ENCODE measurements at regions not wholly inside any gene's neighbourhood (a gene's known extent, or its start where the extent isn't known, plus 50 kb on each side); places are given as distances from the start of the nearest gene placed in this dataset.
A peak's percentile ranks its signal among the peaks of the same experiment; 100 is the strongest.

- ATAC-seq, result peak; percentile 99
- Histone ChIP-seq H3K4me1 (ENCODE audit: insufficient read depth, low read length) (peaks cover 49% of the 10 kb centered on the region), H3K27me3 (ENCODE audit: control insufficient read depth in 1 of 2, insufficient read depth in 2 of 2, low read length in 2 of 2) (no peaks in the 10 kb centered on the region), H3K4me2 (ENCODE audit: low read depth, low read length) (peak overlapping the region; percentile 65), H3K9me3 (ENCODE audit: low read length) (0 out of 2 replicates have a peak, but pooled peaks cover 8% of the 10 kb centered on the region), H3K9ac (ENCODE audit: insufficient read depth, low read depth, low read length) (peak overlapping the region; percentile 53; the same call in 1 of the 2 replicates), H3K79me2 (ENCODE audit: insufficient read depth, low read length) (no peaks in the 10 kb centered on the region), H3K27ac (ENCODE audit: extremely low read length, insufficient read depth, low read length) (peak overlapping the region; percentile 94), H3K36me3 (replicated peaks in 1 of 2; ENCODE audit: control insufficient read depth in 1 of 2, insufficient read depth in 2 of 2, low read length in 2 of 2) (no peaks in the 10 kb centered on the region), H4K20me1 (ENCODE audit: insufficient read depth, low read length) (no peaks in the 10 kb centered on the region), H2AFZ (ENCODE audit: low read length) (no peak overlapping the region), H3K4me3 (replicated peaks in 1 of 3; ENCODE audit: insufficient read depth in 1 of 3, low read depth in 2 of 3, low read length in 3 of 3) (peak overlapping the region in 1 of 3 experiments; percentile 6; a peak in 1 of 6 replicates)
- in situ Hi-C loops (cut with HindIII; ENCODE audit: extremely low pct_ligation_motif_present, low pct_unique_long_range_greater_than_20kb) (no loop called here), intact Hi-C loops (cut with micrococcal nuclease; ENCODE audit: unreplicated experiment) (loop anchor here (1.0 kb wide), 3 partner anchors 12 to 74 kb away; partner anchors contain the start of gene TMTC4)
- CTCF ChIA-PET (ENCODE audit: low intra/inter-chr PET ratio, low total read pairs), result no interaction called here
- 0% methylated on average over 1 of the region's 1 CpG for WGBS (ENCODE audit: low lambda C conversion rate)
- POLR2A ChIA-PET, result interaction anchor here (1.0 to 1.1 kb wide), 3 partner anchors 10 to 60 kb away, joined by 4 to 7 read pairs (median 6); partner anchors contain the start of gene TMTC4
- no TSS peak for BruUV-seq (replicated peaks)
- FAIRE-seq, result peak; percentile 79
- DNase-seq (ENCODE audit: low spot score), result peak; percentile 97
- TF ChIP-seq FOXP1 (IDR thresholded peaks at IDR 0.05) (peak; percentile 91), FOXP1 (CRISPR knock-in tag; IDR thresholded peaks at IDR 0.05) (peak; percentile 100), ARID2 (CRISPR knock-in tag; IDR thresholded peaks at IDR 0.05; ENCODE audit: borderline replicate concordance) (no peak), HMG20A (CRISPR knock-in tag; IDR thresholded peaks at IDR 0.05; ENCODE audit: borderline replicate concordance) (peak; percentile 96), ZNF614 (CRISPR knock-in tag; IDR thresholded peaks at IDR 0.05; ENCODE audit: borderline replicate concordance) (peak; percentile 81), ZNF256 (CRISPR knock-in tag; conservative IDR thresholded peaks at IDR 0.05) (no peak), HDAC6 (IDR thresholded peaks at IDR 0.05; ENCODE audit: low read depth, low read length) (no peak), PRDM4 (CRISPR knock-in tag; IDR thresholded peaks at IDR 0.05; ENCODE audit: borderline replicate concordance) (no peak), KDM4B (CRISPR knock-in tag; IDR thresholded peaks at IDR 0.05) (no peak), SOX5 (CRISPR knock-in tag; IDR thresholded peaks at IDR 0.05; ENCODE audit: borderline replicate concordance) (peak; percentile 95), ZNF678 (CRISPR knock-in tag; IDR thresholded peaks at IDR 0.05) (no peak), NR3C1 (CRISPR knock-in tag; IDR thresholded peaks at IDR 0.05) (no peak), ZBTB7B (CRISPR knock-in tag; IDR thresholded peaks at IDR 0.05) (peak; percentile 70; the same call in 1 of the 2 replicates), PLRG1 (conservative IDR thresholded peaks at IDR 0.05) (no peak), ZNF562 (CRISPR knock-in tag; IDR thresholded peaks at IDR 0.05; ENCODE audit: borderline replicate concordance) (no peak), RARG (CRISPR knock-in tag; IDR thresholded peaks at IDR 0.05; ENCODE audit: low read depth) (no peak), ZNF34 (CRISPR knock-in tag; IDR thresholded peaks at IDR 0.05; ENCODE audit: borderline replicate concordance) (no peak), MTA1 (CRISPR knock-in tag; IDR thresholded peaks at IDR 0.05; ENCODE audit: borderline replicate concordance) (no peak; the same call in 1 of the 2 replicates), SPEN (CRISPR knock-in tag; IDR thresholded peaks at IDR 0.05; ENCODE audit: low read depth) (no peak; the same call in 1 of the 2 replicates), IRX3 (CRISPR knock-in tag; IDR thresholded peaks at IDR 0.05; ENCODE audit: borderline replicate concordance, low read depth) (no peak), DNMT3B (CRISPR knock-in tag; conservative IDR thresholded peaks at IDR 0.05) (peak; percentile 60; the same call in 1 of the 2 replicates)
- TF ChIP-seq, protein P1, sequence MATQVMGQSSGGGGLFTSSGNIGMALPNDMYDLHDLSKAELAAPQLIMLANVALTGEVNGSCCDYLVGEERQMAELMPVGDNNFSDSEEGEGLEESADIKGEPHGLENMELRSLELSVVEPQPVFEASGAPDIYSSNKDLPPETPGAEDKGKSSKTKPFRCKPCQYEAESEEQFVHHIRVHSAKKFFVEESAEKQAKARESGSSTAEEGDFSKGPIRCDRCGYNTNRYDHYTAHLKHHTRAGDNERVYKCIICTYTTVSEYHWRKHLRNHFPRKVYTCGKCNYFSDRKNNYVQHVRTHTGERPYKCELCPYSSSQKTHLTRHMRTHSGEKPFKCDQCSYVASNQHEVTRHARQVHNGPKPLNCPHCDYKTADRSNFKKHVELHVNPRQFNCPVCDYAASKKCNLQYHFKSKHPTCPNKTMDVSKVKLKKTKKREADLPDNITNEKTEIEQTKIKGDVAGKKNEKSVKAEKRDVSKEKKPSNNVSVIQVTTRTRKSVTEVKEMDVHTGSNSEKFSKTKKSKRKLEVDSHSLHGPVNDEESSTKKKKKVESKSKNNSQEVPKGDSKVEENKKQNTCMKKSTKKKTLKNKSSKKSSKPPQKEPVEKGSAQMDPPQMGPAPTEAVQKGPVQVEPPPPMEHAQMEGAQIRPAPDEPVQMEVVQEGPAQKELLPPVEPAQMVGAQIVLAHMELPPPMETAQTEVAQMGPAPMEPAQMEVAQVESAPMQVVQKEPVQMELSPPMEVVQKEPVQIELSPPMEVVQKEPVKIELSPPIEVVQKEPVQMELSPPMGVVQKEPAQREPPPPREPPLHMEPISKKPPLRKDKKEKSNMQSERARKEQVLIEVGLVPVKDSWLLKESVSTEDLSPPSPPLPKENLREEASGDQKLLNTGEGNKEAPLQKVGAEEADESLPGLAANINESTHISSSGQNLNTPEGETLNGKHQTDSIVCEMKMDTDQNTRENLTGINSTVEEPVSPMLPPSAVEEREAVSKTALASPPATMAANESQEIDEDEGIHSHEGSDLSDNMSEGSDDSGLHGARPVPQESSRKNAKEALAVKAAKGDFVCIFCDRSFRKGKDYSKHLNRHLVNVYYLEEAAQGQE (IDR thresholded peaks at IDR 0.05; ENCODE audit: borderline replicate concordance in 1 of 2, low read depth in 1 of 2, low read length in 2 of 2), result peak in 1 of 2 experiments; percentile 76; a peak in 2 of 4 replicates
These were observed 59.7 kb upstream of the TMTC4 start for GRCh38 chr13:100734194-100734720.
